GM21515 (cell line): ENCODE measurements at regions not wholly inside any gene's neighbourhood (a gene's known extent, or its start where the extent isn't known, plus 50 kb on each side); places are given as distances from the start of the nearest gene placed in this dataset.

Experiments used
- ATAC-seq: cut with Tn5 transposase; IDR thresholded peaks from one replicate; pipeline ENCODE4 v1.9.1; 2021; ENCODE audit not compliant: unreplicated experiment

- no peak for ATAC-seq
Observed at GRCh38 chr6:117167520-117168271, 97.7 kb upstream of the VGLL2 start.

GRCh38 chr6:117168296-117169063, 96.9 kb upstream of the VGLL2 start:
- no peak for ATAC-seq

DNA sequence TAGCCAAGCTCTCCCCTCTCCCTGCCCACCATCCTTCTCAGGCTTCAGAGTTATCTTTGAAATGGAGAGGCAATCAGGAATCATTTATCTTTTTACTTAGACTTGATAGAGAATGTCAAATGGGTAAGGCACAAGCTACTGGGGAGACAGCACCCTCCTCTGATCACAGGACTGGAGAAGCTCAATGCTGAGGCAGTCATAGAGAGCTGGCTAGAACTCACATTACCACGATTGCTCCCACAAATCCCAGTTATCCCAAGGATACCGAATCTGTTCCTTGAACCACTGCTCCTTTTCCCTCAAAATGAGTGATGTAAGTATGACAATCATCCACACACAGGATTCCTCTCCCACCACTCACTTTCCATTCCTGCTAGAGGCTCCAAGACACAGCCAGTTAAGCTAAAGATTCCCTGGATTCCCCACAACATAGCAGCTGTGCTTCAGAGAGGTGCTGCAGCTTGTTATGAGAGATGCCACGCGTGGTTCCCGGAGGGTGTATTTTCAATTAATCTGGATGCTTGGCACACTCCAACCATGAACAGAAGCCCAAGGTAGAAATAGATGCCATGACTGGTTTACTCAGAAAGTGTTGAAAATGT, 96.2 kb upstream of the VGLL2 start:
- no peak for ATAC-seq

DNA sequence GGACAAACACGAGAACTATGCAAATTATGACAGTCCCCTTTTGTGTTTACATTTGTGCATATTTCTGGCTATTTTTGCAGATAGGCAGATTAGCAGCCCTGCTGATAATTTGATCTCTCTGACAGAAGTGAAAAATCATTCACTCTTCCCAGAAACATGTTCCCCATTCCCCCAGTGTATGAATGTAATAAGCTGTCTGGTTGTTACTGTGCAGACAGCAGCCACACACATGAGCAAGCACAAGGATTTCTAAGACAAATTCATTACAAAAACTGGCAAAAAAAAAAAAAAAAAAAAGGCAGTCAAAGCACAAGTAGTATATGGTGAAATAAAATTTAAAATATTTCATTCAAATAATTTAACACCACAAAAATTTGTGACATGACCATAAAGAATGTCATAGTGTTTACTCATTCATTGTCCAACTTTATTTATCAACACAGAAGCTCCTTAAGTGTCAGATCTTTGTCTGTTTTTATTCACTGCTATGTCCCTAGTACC, 95.5 kb upstream of the VGLL2 start:
- no peak for ATAC-seq

GRCh38 chr6:117174835-117175360, 90.5 kb upstream of the VGLL2 start:
- no peak for ATAC-seq

DNA sequence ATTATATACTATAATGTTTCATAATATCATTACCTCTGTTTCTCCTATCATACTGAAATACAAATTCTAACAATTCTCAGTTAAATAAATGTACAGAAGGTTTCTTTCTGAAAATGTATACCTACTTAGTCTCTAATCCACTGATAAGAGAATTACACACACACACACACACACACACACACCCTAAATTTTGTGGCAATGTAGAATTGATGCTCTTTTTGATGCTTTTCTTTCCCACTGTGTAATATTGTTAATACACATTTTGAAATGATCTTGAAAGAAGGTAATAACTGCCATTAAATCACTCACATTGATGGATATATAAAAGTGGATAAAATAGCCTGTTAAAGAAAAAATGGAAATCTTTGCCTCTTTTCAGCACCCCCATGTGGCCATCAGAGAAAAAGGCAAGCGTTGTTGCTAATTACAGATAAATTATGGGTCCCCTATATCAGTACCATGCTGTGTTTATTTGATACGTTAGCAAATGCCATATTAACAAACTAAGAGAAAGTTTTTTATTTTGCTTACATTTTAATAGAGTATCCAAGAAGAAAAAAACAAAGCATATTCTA, 76.6 kb upstream of the VGLL2 start:
- ATAC-seq, result no peak

- ATAC-seq, result no peak
Observed at GRCh38 chr6:117191009-117191408, 74.3 kb upstream of the VGLL2 start.

DNA sequence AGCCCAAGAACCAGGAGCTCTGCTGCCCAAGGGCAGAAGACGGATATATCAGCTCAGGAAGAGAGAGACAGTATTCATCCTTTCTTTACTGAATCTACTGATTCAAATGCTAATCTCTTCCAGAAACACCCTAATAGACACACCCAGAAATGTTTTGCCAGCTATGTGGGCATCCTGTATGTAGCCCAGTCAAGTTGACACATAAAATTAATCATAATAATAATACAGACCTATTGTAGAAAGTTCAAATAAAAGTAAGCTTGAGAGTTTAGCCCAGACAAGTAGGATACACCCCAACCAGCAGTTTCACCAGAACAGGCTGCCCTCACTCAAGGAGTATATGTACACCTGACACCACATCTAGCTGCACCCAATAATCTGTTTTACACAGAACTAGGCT, 73.9 kb upstream of the VGLL2 start:
- ATAC-seq, result no peak

DNA sequence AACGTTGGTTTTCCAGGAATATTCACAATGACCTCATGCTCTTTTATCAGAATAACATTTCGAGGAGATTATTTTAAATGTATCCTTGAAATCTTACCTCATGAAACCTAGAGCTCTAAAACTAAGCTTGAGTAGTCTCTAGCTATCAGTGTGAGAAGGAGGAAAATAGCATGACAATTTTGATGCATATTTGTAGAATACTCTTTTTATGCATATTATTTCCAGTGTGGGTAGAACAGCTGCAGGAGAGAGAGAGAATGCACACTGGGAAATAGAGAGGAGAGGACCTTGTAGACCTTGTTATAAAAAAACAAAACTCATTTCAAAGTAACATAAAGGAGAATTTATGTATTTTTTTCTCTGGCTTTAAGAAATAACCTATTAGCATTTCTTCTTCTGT, 71.1 kb upstream of the VGLL2 start:
- ATAC-seq, result no peak

GRCh38 chr6:117194978-117195377, 70.4 kb upstream of the VGLL2 start:
- ATAC-seq, result no peak

GRCh38 chr6:117195728-117196127, 69.6 kb upstream of the VGLL2 start:
- no peak for ATAC-seq

- ATAC-seq, result no peak
Observed at GRCh38 chr6:117200067-117200466, 65.3 kb upstream of the VGLL2 start.

DNA sequence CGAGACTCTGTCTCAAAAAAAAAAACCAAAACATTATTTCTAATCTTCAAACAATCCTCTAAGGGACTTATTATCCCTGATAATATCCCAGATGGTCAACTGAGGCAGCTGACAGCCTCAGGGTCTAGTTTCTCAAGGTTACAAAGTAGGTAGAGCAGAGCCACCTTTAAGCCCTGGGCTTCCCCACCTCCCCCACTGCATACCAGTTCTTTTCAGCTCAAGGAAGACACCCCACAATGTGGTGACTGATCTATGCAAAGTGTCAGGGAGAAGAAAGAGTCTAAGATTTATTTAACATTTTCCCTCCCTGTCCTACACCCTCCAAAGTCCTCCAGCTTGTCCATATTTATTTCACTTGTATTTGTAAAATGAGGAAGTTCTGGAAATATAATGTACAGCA, 60.5 kb upstream of the VGLL2 start:
- no peak for ATAC-seq

GRCh38 chr6:117205876-117206275, 59.5 kb upstream of the VGLL2 start:
- ATAC-seq, result no peak

- no peak for ATAC-seq
Observed at GRCh38 chr6:117206522-117206921, 58.8 kb upstream of the VGLL2 start.

DNA sequence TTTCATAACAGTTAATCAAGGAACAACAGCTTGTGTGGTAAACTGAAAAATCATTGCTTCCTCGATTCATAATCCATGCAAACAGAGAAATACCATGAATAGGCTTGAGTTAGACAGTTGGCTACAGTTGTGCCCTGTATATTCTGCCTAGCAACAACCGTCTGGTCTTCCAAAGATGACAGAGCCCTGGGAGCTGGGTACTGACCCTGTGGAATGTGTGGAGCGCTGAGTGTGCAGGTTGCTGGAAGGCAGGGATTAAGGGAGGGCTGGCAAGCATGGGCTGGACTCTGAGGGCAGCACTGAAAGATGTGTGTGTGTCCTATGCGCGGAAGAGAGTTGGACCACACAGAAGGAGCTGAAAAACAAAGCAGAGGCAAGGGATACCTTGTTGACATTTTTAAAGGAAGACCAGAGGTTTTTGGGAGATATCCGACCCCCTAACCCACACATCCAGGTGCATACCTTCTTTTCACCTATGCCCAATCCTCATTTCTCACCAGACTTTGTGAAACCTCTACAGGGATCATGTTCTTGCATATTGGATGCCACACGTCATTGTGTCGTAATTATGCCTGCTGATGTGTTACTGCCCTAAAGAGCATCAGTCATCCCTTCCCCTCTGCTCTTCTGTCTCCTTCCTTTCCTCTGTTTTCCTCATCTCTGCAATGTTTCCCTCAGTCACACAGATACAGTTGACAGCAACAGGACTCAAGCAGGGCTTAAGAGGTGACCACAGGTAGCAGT, 58.2 kb upstream of the VGLL2 start:
- ATAC-seq, result no peak

GRCh38 chr6:117210279-117210678, 55.1 kb upstream of the VGLL2 start:
- ATAC-seq, result no peak

DNA sequence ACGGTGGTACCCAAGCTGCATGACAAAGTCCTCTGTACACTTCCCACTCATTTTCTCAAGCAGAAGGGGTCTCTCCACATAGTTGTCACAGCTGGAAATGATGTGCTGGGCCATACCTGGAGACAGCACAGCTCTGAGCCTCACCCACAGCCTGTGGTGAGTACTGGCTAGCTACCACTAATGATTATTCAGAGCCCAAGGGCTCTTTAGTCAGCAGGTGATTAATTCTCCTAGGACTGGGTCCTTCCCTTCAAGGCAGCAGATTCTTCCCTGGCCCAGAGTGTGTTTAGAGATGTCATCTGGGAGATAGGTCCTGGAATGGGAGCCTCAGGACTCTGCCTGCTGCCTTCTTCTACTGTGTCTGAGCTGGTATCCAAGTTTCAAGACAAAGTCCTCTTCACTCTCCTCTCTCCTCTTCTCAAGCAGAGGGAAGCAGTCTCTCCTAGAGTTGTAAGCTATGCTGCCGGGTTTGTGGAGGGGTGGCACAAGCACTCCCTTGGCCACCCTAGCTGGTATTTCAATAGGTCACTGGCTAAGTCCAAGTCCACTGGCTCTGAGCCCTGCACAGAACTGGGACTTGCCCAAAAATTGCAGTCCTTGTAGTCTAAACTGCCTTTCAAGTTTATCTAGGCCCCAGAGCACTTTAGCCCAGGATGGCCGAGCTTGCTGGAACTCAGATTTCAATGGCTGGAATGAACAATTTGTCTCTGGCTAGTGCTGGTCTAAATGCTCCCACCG, 49.8 kb upstream of the VGLL2 start:
- no peak for ATAC-seq
